Right lobe of liver (tissue), 6 donors: ENCODE measurements at regions not wholly inside any gene's neighbourhood (a gene's known extent, or its start where the extent isn't known, plus 50 kb on each side); places are given as distances from the start of the nearest gene placed in this dataset.

Experiments
- ATAC-seq, 4 donors: fragments of 200-7000 bp; cut with Tn5 transposase; one replicate each; pipeline ENCODE4 v1.9.1; 2020; ENCODE audit warnings: mild to moderate bottlenecking in 4 of 4, moderate library complexity in 4 of 4
- DNase-seq, 3 donors: peaks; one replicate each; pipeline ENCODE4 v3.0.0-alpha.2; 2020
- H3K27ac ChIP-seq, 3 donors: fragments of 200-600 bp; one replicate each; pipeline ENCODE4 v1.8.0; 2022
- H3K27me3 ChIP-seq, 2 donors: fragments of 200-600 bp; one replicate each; pipeline ENCODE4 v1.8.0; 2022
- H3K36me3 ChIP-seq, 4 donors: fragments of 200-600 bp; sonication (generic) in 1 of 4; one replicate each; pipeline versions ENCODE4 v1.5.1 to v1.8.0; 2017 to 2022; ENCODE audit warnings: control low read depth in 1 of 4
- H3K4me1 ChIP-seq, 4 donors: fragments of 200-600 bp; sonication (generic) in 1 of 4; one replicate each; pipeline versions ENCODE4 v1.5.1 to v1.8.0; 2017 to 2022; ENCODE audit warnings: control low read depth in 1 of 4
- H3K4me3 ChIP-seq, 3 donors: fragments of 200-600 bp; one replicate each; pipeline ENCODE4 v1.8.0; 2022
- H3K9me3 ChIP-seq, 4 donors: fragments of 200-600 bp; sonication (generic) in 1 of 4; one replicate each; pipeline versions ENCODE4 v1.5.1 to v1.8.0; 2017 to 2022; ENCODE audit warnings: control low read depth in 1 of 4
- POLR2A ChIP-seq: fragments of 450-650 bp; IDR thresholded peaks from one replicate; pipeline ENCODE4 v1.6.1; 2017; ENCODE audit warnings: antibody characterized with exemption, mild to moderate bottlenecking
- WGBS: methylation state at CpG from one replicate; pipeline ENCODE4 v1.1.6; 2018; ENCODE audit warnings: low coverage, low lambda C conversion rate; ENCODE audit not compliant: insufficient coverage; ENCODE audit errors: missing lambda C conversion rate; 5-methylcytosine and 5-hydroxymethylcytosine counted together
- intact Hi-C, 2 donors: fragments of 100-400 bp; cut with DNase I; formaldehyde crosslinking; loops; one replicate each; pipeline versions ENCODE4 v1.11.2 to v1.14.1; 2022
- TF ChIP-seq, protein P1 (sequence below), 4 donors: fragments of 200-600 bp in 3 of 4; fragments of 450-650 bp in 1 of 4; IDR thresholded peaks; one replicate each; pipeline versions ENCODE4 v1.5.1 to v1.8.0; 2016 to 2022; ENCODE audit warnings: antibody characterized with exemption in 4 of 4, mild to moderate bottlenecking in 2 of 4
- donor health status: DM: no; HTN: yes; CAD: no.
- donor health status: DM: no; HTN: no; CAD: no.
- donor health status: DM: no; HTN: no; CAD: no.
- donor health status: DM: no; HTN: yes; CAD: no.
- donor health status: DM: no; HTN: yes; CAD: no.

DNA sequence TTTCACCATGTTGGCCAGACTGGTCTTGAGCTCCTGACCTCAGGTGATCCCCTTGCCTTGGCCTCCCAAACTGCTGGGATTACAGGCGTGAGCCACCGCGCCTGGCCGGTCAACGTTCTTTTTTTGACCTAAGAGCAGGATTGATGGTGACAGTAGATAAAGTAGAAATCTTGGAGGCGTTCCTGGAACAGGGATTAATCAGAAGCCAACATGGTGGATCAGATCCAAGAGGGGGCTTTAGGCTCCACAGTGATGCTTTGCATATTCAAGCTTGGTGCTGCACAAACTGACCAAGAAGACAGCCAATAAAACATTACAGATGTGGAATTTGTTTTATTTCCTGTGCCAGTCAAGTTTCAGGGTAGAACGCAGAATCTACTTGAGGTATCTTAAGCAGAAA lies 271.2 kb downstream of the FGF9 start:
- H3K4me1 ChIP-seq: no peaks in the 10 kb centered on the region
- no peaks in the 10 kb centered on the region for H3K36me3 ChIP-seq
- no peak overlapping the region for H3K27ac ChIP-seq
- no peaks in the 10 kb centered on the region for H3K9me3 ChIP-seq
- DNase-seq: no peak
- H3K27me3 ChIP-seq: no peaks in the 10 kb centered on the region
- WGBS: 39% methylated on average over 6 of the region's 7 CpGs
- ATAC-seq: no peak
- intact Hi-C loops: no loop called here
- H3K4me3 ChIP-seq: no peak overlapping the region
- no peak for TF ChIP-seq POLR2A
- TF ChIP-seq, protein P1, sequence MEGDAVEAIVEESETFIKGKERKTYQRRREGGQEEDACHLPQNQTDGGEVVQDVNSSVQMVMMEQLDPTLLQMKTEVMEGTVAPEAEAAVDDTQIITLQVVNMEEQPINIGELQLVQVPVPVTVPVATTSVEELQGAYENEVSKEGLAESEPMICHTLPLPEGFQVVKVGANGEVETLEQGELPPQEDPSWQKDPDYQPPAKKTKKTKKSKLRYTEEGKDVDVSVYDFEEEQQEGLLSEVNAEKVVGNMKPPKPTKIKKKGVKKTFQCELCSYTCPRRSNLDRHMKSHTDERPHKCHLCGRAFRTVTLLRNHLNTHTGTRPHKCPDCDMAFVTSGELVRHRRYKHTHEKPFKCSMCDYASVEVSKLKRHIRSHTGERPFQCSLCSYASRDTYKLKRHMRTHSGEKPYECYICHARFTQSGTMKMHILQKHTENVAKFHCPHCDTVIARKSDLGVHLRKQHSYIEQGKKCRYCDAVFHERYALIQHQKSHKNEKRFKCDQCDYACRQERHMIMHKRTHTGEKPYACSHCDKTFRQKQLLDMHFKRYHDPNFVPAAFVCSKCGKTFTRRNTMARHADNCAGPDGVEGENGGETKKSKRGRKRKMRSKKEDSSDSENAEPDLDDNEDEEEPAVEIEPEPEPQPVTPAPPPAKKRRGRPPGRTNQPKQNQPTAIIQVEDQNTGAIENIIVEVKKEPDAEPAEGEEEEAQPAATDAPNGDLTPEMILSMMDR (IDR thresholded peaks at IDR 0.05): no peak

DNA sequence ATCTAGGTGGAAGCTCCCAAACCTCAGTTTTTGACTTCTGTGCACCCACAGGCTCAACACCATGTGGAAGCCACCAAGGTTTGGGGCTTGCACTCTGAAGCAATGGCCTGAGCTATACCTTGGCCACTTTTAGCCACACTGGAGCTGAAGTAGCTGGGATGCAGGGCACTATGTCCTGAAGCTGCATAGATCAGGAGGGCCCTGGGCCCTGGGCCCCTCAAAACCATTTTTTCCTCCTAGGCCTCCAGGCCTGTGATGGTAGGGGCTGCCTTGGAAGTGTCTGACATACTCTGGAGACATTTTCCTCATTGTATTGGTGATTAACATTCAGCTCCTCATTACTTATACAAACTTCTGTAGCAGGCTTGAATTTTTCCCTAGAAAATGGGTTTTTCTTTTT lies 273.7 kb downstream of the FGF9 start:
- DNase-seq (no peak), ATAC-seq (no peak)
- intact Hi-C loops: no loop called here
- TF ChIP-seq, protein P1 (IDR thresholded peaks at IDR 0.05): no peak
- no peak for TF ChIP-seq POLR2A
- Histone ChIP-seq H3K36me3 (no peaks in the 10 kb centered on the region), H3K27ac (no peak overlapping the region), H3K4me3 (no peak overlapping the region), H3K9me3 (no peaks in the 10 kb centered on the region), H3K4me1 (no peaks in the 10 kb centered on the region), H3K27me3 (no peaks in the 10 kb centered on the region)

DNA sequence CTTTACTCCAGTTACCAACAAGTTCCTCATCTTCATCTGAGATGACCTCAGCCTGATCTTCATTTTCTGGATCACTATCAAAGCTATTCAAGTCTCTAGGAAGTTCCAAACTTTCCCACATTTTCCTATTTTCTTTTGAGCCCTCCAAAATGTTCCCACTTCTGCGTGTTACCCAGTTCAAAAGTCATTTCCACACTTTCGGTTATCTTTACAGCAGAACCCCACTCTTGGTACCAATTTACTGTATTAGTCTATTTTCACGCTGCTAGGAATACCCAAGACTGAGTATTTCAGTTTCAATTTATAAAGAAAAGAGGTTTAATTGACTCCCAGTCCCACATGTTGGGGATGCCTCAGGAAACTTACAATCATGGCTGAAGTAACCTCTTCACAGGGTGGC lies 274.3 kb downstream of the FGF9 start:
- no peak for DNase-seq
- Histone ChIP-seq H3K4me1 (no peaks in the 10 kb centered on the region), H3K27me3 (no peaks in the 10 kb centered on the region), H3K36me3 (no peaks in the 10 kb centered on the region), H3K9me3 (no peaks in the 10 kb centered on the region), H3K4me3 (no peak overlapping the region), H3K27ac (no peak overlapping the region)
- TF ChIP-seq POLR2A: no peak
- ATAC-seq: no peak
- WGBS: 66% methylated on average over 2 of the region's 3 CpGs
- intact Hi-C loops: no loop called here

GRCh38 chr13:21946964-21947363 lies 276.1 kb downstream of the FGF9 start:
- Histone ChIP-seq H3K36me3 (no peaks in the 10 kb centered on the region), H3K9me3 (no peaks in the 10 kb centered on the region), H3K4me3 (no peak overlapping the region), H3K27me3 (no peaks in the 10 kb centered on the region), H3K27ac (no peak overlapping the region), H3K4me1 (no peaks in the 10 kb centered on the region)
- TF ChIP-seq, protein P1 (IDR thresholded peaks at IDR 0.05): no peak
- no peak for TF ChIP-seq POLR2A
- ATAC-seq (no peak), DNase-seq (no peak)
- no CpG with 5 or more reads among the region's 6 CpGs for WGBS
- intact Hi-C loops: no loop called here

- Histone ChIP-seq H3K4me3 (no peak overlapping the region), H3K4me1 (no peaks in the 10 kb centered on the region), H3K27me3 (no peaks in the 10 kb centered on the region), H3K27ac (no peak overlapping the region), H3K36me3 (no peaks in the 10 kb centered on the region), H3K9me3 (no peaks in the 10 kb centered on the region)
- intact Hi-C loops: no loop called here
- 39% methylated on average over 6 of the region's 15 CpGs for WGBS
- TF ChIP-seq POLR2A: no peak
- TF ChIP-seq, protein P1 (IDR thresholded peaks at IDR 0.05): no peak
- DNase-seq: no peak
- ATAC-seq: no peak
These were observed 278.0 kb downstream of the FGF9 start for GRCh38 chr13:21948769-21949474.
